ENCODE measurements at regions not wholly inside any gene's neighbourhood (a gene's known extent, or its start where the extent isn't known, plus 50 kb on each side); places are given as distances from the start of the nearest gene placed in this dataset.
"Not testable (repeated sequence)": the region's sequence is repeated elsewhere in the genome, so short reads cannot be mapped to it uniquely, and the experiment has no call there.

DNA sequence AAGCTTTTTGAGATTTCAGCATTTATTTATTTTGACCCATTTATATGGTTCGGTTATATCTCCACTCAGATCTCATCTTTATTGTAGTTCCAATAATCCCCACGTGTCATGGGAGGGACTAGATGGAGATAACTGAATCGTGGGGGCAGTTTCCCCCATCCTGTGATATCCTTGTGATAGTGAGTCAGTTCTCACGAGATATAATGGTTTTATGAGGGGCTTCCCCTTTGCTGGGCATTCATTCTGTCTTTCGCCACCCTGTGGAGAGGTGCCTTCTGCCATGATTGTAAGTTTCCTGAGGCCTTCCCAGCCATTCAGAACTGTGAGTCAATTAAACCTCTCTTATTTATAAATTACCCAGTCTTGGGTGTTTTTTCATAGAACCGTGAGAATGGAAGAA, 96.5 kb upstream of the PCSK1 start:
- DNase-seq: no peak

DNA sequence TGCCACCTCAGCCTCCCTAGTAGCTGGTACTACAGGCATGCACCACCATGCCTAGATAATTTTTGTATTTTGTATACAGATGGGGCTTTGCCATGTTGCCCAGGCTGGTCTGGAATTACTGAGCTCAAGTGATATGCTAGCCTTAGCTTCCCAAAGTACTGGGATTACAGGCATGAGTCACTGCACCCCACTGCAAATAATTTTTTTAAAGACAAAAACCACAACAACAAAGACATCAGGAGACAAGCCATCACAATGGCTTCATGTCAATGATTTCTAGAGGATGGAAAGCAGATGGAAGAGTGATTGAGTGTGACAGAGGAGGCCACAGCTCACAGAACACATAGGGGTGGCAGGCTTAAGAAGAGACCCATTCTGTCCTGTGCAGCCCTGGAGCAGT, 97.9 kb upstream of the PCSK1 start:
- no peak for DNase-seq

DNA sequence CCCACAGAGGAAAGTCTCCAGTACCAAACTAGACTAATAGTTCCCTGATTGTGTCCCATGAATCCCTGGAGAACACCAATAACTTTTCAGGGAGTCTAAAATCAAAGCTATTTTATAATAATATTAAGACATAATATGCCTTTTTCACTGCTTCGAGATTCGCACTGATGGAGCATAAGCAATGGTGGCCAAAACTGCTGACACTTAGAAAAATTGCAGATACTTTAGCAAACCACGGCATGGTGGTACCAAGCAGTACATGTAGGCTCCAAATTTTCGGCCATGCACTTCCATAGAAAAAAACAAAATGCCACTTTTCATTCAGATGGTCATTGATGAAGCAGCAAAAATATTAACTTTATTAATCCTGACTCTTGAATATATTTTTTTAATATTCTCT, 100.3 kb upstream of the PCSK1 start:
- no peak for DNase-seq

DNA sequence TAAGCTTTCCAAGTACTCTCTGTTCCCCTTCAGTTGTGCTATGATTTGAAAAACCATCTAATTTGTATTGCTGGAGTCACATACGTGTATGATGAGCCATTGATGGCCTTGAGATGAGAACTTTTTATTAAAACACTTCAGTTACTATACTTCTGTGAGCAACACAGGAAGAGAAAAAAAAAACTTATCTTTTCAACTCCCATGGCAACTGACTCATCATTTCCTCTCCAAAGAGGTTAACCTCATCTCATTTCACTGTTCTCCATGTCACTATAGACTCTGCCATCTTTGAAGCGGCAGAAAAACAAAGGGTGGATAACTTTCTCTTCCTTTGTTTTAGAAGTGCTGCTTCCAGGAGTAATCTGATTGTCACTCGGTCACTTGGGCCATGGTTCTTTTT, 104.3 kb upstream of the PCSK1 start:
- no peak for DNase-seq

DNA sequence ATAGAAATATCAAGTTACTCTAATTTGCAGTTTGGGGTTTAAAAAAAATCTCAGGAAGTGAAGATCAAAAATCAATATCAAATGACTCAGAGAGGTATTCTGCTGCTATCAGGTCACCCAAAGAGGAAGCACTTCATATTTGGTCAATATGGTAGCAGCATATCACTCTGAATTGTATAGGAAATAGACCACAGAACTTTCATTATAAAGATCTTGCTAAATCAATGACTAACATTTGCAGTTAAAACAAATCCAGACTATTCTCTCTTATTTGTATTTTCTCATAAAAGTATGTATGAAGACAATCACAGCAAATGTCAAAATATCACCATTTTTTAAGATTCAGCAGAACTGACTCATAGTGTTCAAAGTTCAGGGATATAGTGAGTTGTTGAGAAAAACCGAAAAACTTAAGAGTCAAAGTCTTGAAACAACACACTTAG, 105.8 kb upstream of the PCSK1 start:
- DNase-seq: no peak

DNA sequence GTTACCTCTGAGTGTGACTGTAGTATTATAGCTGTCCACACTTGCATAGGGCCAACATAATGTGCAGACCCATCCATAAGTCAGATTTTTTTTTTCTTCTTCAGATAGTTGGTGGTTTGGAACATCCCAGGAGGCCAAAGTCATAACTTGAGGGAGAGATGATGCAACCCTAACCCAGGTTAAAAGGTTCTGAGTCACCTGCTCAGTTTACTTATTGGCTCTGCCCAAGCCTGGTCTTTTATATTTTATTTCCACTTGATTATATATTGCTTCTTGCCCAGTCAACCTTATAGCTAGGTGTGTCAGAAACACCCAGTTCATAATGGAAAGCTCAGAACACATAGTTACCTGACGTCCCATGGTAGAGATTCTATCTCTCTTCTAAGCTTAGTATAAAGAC, 113.1 kb upstream of the PCSK1 start:
- no peak for DNase-seq

DNA sequence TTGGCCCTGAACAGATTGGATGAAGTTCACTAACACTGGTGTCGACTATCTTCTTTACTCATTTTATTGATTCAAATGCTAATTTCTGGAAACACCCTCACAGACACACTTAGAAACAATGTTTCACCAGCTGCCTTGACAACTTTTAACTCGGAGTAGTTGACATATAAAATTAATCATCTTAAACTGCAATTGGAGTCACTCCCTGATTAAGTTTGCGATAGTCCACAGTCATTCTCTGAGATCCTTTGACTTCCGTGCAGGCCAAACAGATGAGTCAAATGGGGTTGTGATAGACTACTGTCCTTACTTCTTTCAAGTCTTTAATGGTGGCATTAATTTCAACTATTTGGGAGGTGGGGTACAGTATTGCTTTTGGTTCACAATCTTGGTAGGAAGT, 114.4 kb upstream of the PCSK1 start:
- DNase-seq: no peak

DNA sequence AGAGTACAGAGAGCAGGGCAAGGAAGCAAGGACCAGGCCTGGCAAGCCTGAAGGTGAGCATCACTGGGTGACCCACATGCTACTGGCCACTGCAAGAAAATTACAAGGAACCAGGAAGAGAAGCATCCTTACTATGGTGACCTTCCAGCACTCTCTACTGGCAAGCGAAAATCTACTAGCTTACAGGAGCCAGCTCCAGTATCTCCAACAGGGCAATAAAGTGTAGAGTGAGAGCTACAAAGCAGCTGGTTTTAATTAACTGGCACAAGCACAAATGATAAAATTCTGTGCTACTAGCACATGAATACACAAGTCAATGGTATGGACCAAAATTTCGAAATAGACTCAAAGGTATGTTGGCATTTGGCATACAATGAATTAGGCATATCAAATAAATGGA, 113.3 kb upstream of the CAST start:
- DNase-seq: no peak

DNA sequence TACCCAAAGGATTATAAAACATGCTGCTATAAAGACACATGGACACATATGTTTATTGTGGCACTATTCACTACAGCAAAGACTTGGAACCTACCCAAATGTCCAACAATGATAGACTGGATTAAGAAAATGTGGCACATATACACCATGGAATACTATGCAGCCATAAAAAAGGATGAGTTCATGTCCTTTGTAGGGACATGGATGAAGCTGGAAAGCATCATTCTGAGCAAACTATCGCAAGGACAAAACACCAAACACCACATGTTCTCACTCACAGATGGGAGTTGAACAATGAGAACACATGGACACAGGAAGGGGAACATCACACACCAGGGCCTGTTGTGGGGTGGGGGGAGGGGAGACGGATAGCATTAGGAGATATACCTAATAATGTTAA, 101.3 kb upstream of the CAST start:
- DNase-seq: not testable (repeated sequence)

DNA sequence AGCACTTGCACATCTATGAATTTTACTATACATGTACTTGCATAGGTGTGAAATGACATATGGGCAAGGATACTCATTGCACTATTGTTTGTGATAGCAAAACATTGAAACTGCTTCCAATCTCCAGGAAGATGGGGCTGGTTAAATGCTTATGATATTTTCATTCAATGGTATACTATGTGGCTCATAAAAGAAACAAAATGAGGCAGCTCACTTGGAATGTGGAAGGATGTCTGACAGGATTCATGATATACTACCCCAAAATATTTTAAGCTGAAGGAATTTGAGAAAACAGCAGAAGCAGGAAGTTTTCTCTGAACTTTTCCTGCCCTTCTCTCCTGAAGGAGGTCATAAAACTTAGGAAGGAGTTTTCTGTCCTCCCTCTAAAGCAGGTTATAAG, 99.6 kb upstream of the CAST start:
- DNase-seq: no peak

DNA sequence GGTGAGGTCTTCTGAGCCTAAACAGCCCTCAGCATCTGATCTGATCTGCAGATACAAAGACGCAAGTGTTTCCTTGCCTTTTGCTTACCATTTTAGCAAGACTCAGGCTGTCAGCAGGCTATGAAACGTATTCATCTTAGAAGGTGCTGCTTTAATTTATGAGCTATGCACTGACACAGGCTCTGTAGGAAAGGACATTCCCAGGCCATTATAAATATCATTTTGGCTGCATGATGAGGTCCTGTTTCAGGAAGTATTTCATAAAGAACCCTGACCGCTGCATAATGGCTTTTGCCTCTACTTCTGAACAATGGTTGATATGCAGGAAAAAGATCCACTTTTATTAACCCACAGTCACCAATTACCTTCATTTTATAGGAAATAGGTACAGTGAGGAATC, 98.4 kb upstream of the CAST start:
- no peak for DNase-seq

DNA sequence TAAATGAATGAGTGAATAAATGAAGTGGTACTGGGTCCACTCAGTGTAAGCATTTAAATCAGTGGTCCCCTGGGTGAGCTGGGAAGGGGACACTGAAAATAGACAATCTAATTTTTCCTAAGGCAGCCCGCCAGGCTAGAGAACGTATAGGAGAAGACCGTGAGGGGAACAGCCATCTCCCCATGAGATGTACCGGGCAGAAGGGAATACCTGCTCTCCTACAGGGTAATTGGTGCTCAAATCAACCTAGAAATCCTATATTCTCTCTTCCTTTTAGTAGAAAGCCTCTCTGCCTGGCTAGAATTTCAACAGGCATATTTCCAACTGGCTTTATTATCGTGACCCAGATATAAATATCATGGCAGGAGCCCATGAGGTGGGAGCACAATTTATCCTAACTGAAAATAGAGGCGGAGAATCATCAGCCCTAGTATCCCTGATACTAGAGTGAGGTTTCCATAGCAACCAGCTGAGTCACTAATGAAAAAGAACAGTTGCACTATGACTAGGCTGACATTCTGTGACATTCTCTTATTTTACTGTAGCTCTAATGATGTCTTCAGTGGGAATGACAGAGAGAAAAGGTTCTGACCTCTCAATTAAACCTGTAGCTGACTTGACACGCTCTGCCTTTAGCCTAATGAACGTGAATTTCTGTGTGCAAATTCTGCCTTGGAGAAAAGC, 96.5 kb upstream of the CAST start:
- no peak for DNase-seq

DNA sequence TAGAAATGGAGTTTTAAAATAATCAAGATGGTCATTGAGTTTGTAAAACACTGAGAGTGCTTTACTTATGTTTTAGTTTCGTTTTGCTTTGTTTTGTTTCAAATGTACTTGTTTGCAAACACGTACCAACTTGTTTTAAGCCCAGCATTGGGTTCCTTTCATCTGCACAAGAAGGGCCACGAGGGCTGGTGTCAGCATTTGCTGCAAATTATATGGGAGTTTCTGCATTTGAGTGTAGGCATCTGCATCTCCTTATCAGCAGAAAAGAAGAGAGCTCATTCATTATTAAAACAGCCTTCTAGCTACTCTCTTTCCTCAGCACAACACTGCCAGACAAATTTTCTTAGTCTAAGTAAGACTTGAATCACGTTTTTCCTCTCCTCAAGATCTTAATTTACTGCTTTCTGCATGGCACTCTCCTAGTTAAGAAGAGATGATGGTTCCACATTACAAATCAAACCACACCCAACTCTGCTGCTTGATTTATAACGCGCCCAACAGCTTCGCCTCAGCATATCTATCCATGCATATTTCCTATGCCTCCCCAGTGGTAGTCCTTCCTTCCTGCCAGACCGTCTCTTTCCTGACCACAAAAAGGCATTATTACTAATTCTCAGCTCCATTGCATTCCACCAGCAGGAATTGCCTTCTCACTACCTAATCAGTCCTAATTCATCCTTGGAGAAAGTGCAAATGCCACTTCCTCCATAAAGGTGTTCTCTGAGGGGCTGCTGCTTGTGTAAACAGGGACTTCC, 95.2 kb upstream of the CAST start:
- DNase-seq: no peak

DNA sequence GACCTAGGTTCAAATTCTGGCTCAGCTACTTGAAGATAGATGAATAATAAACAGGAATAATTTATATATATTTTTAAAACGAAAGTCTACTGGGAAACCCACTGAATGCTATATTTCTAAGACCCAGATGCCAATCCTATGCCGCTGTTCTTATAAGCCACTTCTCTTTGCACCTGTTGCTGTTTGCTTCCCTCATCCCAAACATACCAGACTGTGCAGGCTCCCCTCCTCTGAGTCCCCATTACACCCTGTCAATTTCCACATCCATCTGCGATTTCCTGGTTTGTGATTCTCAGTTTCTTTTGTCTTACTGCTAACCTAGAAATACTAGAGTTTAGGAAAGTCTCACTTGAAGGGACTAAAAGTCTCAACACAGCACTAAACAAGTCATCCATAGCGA, 92.8 kb upstream of the CAST start:
- DNase-seq: no peak

DNA sequence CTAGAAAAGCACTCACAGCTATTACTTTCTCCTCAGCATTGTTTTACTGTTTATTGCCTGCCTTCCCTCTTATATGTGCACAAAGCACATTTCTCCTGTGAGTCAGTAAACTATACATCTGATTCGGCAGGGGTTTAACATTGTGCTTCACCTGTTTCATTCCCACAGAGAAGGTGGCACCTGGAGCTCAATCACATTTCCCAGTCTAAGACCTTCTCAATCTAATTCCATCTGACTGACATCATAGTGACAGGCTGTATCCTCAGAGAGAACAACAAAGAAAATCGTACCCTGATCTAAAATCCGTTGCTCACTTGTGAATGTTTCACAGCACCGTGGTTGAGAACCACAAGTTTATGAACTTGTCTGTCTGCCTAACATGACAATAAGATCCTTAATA, 92.4 kb upstream of the CAST start:
- peak; percentile 44 for DNase-seq

DNA sequence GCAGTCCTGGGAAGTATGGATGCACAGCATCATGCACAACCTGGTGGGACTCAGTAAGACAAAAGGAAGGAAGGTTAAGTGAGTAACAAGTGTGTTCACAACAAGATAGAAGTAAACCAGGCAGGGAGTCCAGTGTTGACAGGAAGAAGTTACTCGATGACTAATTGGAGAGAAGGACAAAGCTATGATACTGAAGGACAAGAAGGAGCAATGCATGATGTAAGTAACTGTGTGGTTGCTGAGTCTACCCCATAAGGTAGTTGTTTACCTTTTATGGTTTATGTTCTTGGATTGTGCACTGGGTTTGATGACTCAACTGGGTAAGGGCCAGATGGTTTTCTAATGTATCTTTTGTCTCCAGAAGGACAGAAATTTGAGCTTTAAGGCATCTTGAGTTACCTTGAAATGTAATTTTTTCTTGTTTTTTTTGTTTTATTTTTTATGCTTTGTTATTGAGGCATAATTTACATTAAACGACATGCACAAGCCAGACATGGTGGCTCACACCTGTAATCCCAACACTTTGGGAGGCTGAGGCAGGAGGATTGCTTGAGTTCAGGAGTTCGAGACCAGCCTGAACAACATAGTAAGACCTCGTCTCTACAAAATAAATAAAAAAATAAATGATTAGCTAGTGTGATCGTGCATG, 89.2 kb upstream of the CAST start:
- DNase-seq: no peak

DNA sequence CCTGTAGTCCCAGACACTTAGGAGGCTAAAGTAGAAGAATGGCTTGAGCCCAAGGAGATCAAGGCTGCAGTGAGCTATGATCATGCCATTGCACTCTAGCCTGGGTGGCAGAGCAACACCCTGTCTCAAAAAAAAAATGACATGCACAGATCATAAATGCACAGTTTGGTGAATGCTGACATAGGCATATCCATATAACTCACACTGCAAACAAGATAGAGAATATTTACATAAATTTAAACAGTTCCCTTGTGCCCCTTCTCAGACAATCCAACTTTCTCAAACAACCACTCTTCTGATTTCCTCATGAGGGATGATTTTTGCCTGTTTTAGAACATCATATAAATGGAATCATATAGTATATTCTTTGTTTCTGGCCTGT, 88.7 kb upstream of the CAST start:
- no peak for DNase-seq

DNA sequence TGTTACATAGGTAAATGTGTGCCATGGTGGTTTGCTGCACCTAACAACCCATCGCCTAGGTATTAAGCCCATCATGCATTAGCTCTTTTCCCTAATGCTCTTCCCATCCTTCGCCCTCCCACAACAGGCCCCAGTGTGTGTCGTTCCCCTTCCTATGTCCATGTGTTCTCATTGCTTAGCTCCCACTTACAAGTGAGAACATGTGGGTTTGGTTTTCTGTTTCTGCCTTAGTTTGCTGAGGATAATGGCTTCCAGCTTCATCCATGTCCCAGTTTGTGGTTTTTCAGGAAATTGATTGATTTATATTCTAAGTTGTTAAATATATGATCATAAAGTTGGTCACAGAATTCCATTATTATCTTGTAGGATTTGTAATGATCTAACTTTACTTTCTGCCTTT, 85.3 kb upstream of the CAST start:
- no peak for DNase-seq

DNA sequence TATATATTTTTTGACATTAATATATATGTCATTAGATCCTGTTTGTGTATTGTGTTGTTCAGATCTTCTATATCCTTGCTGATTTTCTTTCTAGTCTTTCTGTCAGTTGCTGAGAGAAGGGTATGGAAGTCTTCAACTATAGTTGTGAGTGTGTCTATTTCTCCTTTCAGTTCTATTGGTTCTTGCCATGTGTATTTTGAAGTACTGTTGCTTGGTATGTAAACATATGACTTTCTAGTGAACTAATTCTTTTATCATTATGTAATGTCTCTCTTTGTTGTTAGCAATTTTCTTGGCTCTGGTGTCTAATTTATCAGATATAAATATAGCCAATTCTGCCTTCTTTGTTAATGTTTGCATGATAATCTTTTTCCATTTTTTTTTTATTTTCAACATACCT, 84.3 kb upstream of the CAST start:
- no peak for DNase-seq

DNA sequence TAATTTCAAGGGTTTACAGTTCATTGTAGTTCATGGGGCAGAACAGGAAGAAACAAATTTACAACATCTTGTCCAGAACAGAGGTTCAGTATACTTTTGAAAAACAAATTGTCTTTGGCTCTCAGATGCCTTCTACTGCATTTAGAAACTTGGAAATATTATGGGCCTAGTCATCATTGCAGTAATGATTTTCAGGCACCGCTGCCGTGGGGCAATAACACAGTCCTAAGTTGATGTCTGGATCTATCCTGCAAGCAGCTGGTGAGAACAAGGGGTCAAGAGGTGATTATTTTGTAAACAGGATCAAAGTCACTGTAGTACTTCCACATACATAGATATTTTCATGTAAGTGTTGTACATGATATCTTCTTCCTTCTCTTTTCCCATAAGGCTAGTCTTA, 82.5 kb upstream of the CAST start:
- no peak for DNase-seq

DNA sequence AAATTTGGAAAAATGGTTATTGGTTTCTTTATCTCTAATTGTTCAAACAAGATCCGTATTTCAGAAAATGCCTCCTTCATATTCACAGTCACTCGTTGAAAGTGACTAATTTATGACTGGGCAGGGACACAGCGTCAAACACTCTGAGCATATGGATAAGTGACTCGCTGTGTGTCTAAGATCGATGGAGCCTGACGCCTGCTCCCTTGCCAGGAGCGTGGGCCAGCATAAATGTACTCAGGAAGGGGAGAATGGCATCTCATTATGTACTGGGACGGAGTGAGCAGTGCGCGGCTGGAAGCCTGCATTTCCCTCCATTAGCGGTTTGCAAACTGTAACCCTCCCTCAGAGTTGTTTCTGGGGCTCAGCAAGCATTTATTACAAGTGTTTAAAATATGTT, 79.8 kb upstream of the CAST start:
- peak; percentile 91 for DNase-seq

DNA sequence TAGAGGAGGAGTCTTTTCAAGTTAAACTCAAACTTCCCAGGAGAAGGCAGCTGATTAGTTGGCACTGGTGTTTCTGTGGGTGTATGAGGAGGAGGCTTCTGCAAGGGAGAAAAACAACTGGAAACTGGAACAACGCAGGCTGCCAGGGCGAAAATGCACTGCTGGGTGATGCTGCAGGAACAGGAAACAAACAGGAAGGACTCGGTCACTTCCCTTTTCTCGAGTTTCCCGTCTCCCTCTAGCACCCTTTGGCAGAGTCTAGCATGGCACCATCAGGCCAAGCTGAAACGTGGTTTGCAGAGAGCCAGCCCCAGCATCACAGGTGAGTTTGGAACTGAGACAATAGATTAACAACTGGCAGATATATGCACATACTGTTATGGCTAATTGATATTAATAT, 77.5 kb upstream of the CAST start:
- no peak for DNase-seq

DNA sequence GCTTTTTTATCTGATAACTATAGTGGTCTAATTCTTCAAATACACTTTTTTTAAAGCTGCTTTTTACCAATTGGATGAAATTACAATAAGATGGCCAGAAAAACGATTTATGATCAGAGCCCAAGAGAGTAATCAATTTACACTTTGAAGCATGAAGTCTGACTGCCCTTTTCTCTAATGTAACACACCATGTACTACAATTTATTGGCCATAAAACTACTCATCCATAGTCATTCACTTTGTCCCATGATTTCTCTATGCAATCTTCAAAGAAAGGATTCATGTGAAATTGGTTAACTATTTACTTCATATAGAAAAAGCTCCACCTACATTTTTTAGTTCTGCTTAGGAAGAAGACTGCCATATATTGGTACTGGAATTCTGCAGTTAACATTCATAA, 73.6 kb upstream of the CAST start:
- DNase-seq: no peak

DNA sequence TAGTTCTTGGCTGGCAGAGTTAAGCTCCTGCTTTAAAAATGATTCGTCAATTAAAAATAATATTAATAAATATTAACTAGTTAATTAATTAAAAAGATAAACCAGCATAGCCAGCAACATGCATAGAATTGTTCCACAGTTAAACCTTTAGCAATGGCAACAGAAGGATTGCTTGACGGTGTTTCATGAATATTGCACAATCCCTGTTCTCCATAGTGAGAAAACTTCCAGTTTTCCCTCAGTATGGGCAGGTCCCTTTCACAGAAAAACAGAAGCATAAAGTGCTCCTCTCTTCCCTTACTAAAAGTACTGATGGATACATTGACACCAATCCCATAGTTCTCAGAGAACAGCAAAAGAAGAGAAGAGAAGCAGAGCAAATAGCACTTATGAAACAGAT, 71.4 kb upstream of the CAST start:
- no peak for DNase-seq

All from NCI-H187 treated with DMSO at 0.1 percent for 48 hours (cell line).